Loucy (cell line): ENCODE measurements at regions not wholly inside any gene's neighbourhood (a gene's known extent, or its start where the extent isn't known, plus 50 kb on each side); places are given as distances from the start of the nearest gene placed in this dataset.

Source experiments
- CTCF ChIP-seq: fragments of 200-600 bp; sonication (generic); conservative IDR thresholded peaks from 2 replicates; pipeline ENCODE4 v1.5.1; 2014; ENCODE audit warnings: mild to moderate bottlenecking, antibody characterized with exemption, low read length
- EZH2phosphoT487 ChIP-seq: fragments of 200-600 bp; IDR thresholded peaks from 2 replicates; pipeline ENCODE4 v1.6.1; 2018; ENCODE audit warnings: antibody characterized with exemption, mild to moderate bottlenecking, moderate library complexity, borderline replicate concordance

GRCh38 chr5:19208397-19208796 lies 779.6 kb downstream of the CDH18 start:
- TF ChIP-seq CTCF = no peak
- TF ChIP-seq EZH2phosphoT487 = no peak
